T-cell (primary cell): ENCODE measurements at regions not wholly inside any gene's neighbourhood (a gene's known extent, or its start where the extent isn't known, plus 50 kb on each side); places are given as distances from the start of the nearest gene placed in this dataset.

ENCODE experiments used
- ATAC-seq, 4 experiments: fragments of 200-7000 bp in 3 of 4; fragments of 150-1000 bp in 1 of 4; cut with Tn5 transposase; replicated peaks in 1 of 4; 1 replicate in 3 of 4; 2 replicates in 1 of 4; pipeline ENCODE4 v1.10.0; 2021; ENCODE audit warnings: moderate library complexity in 3 of 4, mild to moderate bottlenecking in 2 of 4, moderate number of reproducible peaks in 1 of 4
- CTCF ChIA-PET, 2 donors: fragments of 300-600 bp; sonication (Branson Sonifier 250); formaldehyde crosslinking; loops; one replicate each; lab custom pipeline; 2022; ENCODE audit warnings: antibody characterized with exemption in 2 of 2; lab: Charles Lee
- POLR2A ChIA-PET, 2 donors: fragments of 300-600 bp; sonication (Branson Sonifier 250); formaldehyde crosslinking; loops; one replicate each; lab custom pipeline; 2022; ENCODE audit warnings: antibody characterized with exemption in 2 of 2; lab: Charles Lee
- DNase-seq, 35 experiments: peaks; one replicate each; pipeline versions ENCODE4 v3.0.0 to v3.0.0-alpha.2; 2013 to 2023
- H3K27ac ChIP-seq: one replicate; pipeline ENCODE4 v1.5.1; 2013; ENCODE audit warnings: low read length
- H3K27me3 ChIP-seq, 2 experiments: replicated peaks in 1 of 2; 1 replicate in 1 of 2; 2 replicates in 1 of 2; pipeline versions ENCODE4 v1.6.1 to v1.7.0; 2013; ENCODE audit warnings: low read length in 1 of 2, mixed read lengths in 1 of 2; ENCODE audit not compliant: control insufficient read depth in 2 of 2, insufficient read depth in 2 of 2; ENCODE audit errors: extremely low read depth in 1 of 2
- H3K36me3 ChIP-seq, 2 donors: 1 replicate in 1 of 2; 2 replicates in 1 of 2; pipeline versions ENCODE4 v1.6.1 to v1.7.0; 2013; ENCODE audit warnings: low read length in 1 of 2; ENCODE audit not compliant: control insufficient read depth in 2 of 2, insufficient read depth in 1 of 2; ENCODE audit errors: extremely low read depth in 1 of 2
- H3K4me1 ChIP-seq, 2 experiments: 1 replicate in 1 of 2; 2 replicates in 1 of 2; pipeline versions ENCODE4 v1.6.1 to v1.7.0; 2013; ENCODE audit warnings: low read length in 2 of 2, mixed read lengths in 1 of 2; ENCODE audit not compliant: insufficient read depth in 2 of 2, control insufficient read depth in 1 of 2; ENCODE audit errors: extremely low read depth in 1 of 2
- H3K4me3 ChIP-seq, 2 donors: 1 replicate in 1 of 2; 2 replicates in 1 of 2; pipeline versions ENCODE4 v1.5.1 to v1.7.0; 2013; ENCODE audit warnings: mild to moderate bottlenecking in 2 of 2, low read length in 1 of 2, moderate library complexity in 1 of 2; ENCODE audit not compliant: control insufficient read depth in 1 of 2; ENCODE audit errors: extremely low read depth in 1 of 2
- H3K9me3 ChIP-seq: 2 replicates; pipeline ENCODE4 v1.7.0; 2013
- H3K27ac Mint-ChIP-seq, 2 donors: one replicate each; pipeline ENCODE4 v1.8.0; 2020 to 2021; ENCODE audit warnings: mild to moderate bottlenecking in 2 of 2, mixed read lengths in 2 of 2
- H3K27me3 Mint-ChIP-seq, 2 donors: one replicate each; pipeline ENCODE4 v1.8.0; 2021 to 2022; ENCODE audit warnings: mixed read lengths in 2 of 2
- H3K36me3 Mint-ChIP-seq: one replicate; pipeline ENCODE4 v1.8.0; 2021; ENCODE audit warnings: mixed read lengths
- H3K4me1 Mint-ChIP-seq, 3 donors: one replicate each; pipeline ENCODE4 v1.8.0; 2020 to 2022; ENCODE audit warnings: mixed read lengths in 3 of 3, mild to moderate bottlenecking in 1 of 3
- H3K4me3 Mint-ChIP-seq, 3 donors: one replicate each; pipeline ENCODE4 v1.8.0; 2020 to 2022; ENCODE audit warnings: mild to moderate bottlenecking in 3 of 3, mixed read lengths in 3 of 3, moderate library complexity in 3 of 3
- H3K9me3 Mint-ChIP-seq, 3 donors: one replicate each; pipeline ENCODE4 v1.8.0; 2020 to 2022; ENCODE audit warnings: mixed read lengths in 3 of 3
- WGBS: methylation state at CpG from one replicate; pipeline ENCODE4 v1.1.5; 2013; ENCODE audit warnings: missing lambda C conversion rate; ENCODE audit not compliant: insufficient coverage; 5-methylcytosine and 5-hydroxymethylcytosine counted together

- DNase-seq, result no peak
- Histone ChIP-seq H3K27ac (no peak overlapping the region), H3K4me3 (no peak overlapping the region), H3K36me3 (no peaks in the 10 kb centered on the region), H3K27me3 (peaks cover 0 to 8% of the 10 kb centered on the region in 2 experiments), H3K4me1 (peaks cover 26 to 44% of the 10 kb centered on the region in 2 experiments), H3K9me3 (no peaks in the 10 kb centered on the region)
- ChIA-PET CTCF (no interaction called here), POLR2A (no interaction called here)
- Mint-ChIP-seq H3K4me3 (peak overlapping the region in 1 of 3 donors; percentile 47), H3K36me3 (no peaks in the 10 kb centered on the region), H3K4me1 (peaks cover 36 to 53% (median 46%) of the 10 kb centered on the region in 3 donors), H3K27ac (peak overlapping the region in 1 of 2 donors; percentile 83), H3K9me3 (no peaks in the 10 kb centered on the region), H3K27me3 (peaks cover 0 to 2% of the 10 kb centered on the region in 2 donors)
- WGBS, result 94% methylated on average over 11 of the region's 16 CpGs
- ATAC-seq, result no peak
Observed at GRCh38 chr20:50379991-50380696, 130.0 kb upstream of the PTPN1 start.

GRCh38 chr20:50380697-50381040 lies 129.5 kb upstream of the PTPN1 start:
- Histone ChIP-seq H3K27ac (no peak overlapping the region), H3K27me3 (peaks cover 0 to 8% of the 10 kb centered on the region in 2 experiments), H3K4me3 (no peak overlapping the region), H3K36me3 (no peaks in the 10 kb centered on the region), H3K4me1 (peaks cover 30 to 49% of the 10 kb centered on the region in 2 experiments), H3K9me3 (no peaks in the 10 kb centered on the region)
- no peaks in the 10 kb centered on the region for H3K9me3 Mint-ChIP-seq
- DNase-seq, result no peak
- H3K4me3 Mint-ChIP-seq, result no peak overlapping the region
- ChIA-PET CTCF (no interaction called here), POLR2A (no interaction called here)
- ATAC-seq, result no peak
- H3K27ac Mint-ChIP-seq, result peak overlapping the region in 1 of 2 donors; percentile 83
- H3K4me1 Mint-ChIP-seq, result peaks cover 41 to 58% (median 52%) of the 10 kb centered on the region in 3 donors
- H3K36me3 Mint-ChIP-seq, result no peaks in the 10 kb centered on the region
- 100% methylated on average over 4 of the region's 5 CpGs for WGBS
- no peaks in the 10 kb centered on the region for H3K27me3 Mint-ChIP-seq

- peak overlapping the region; percentile 38 for H3K27ac ChIP-seq
- POLR2A ChIA-PET, result no interaction called here
- H3K27me3 ChIP-seq, result peaks cover 0 to 8% of the 10 kb centered on the region in 2 experiments
- no peak overlapping the region for H3K4me3 ChIP-seq
- CTCF ChIA-PET, result no interaction called here
- Mint-ChIP-seq H3K4me1 (peaks cover 47 to 63% (median 57%) of the 10 kb centered on the region in 3 donors), H3K9me3 (no peaks in the 10 kb centered on the region), H3K36me3 (no peaks in the 10 kb centered on the region), H3K4me3 (peak overlapping the region; percentile 18 to 70 (median 49)), H3K27ac (peak overlapping the region; percentile 67 to 92), H3K27me3 (no peaks in the 10 kb centered on the region)
- 75% methylated on average over 5 of the region's 7 CpGs for WGBS
- DNase-seq (no peak), ATAC-seq (no peak)
- H3K9me3 ChIP-seq, result no peaks in the 10 kb centered on the region
- H3K36me3 ChIP-seq, result no peaks in the 10 kb centered on the region
- peaks cover 36 to 55% of the 10 kb centered on the region in 2 experiments for H3K4me1 ChIP-seq
Observed at GRCh38 chr20:50381075-50381732, 129.0 kb upstream of the PTPN1 start.

- POLR2A ChIA-PET, result no interaction called here
- CTCF ChIA-PET, result no interaction called here
- H3K9me3 ChIP-seq, result no peaks in the 10 kb centered on the region
- no peaks in the 10 kb centered on the region for H3K36me3 Mint-ChIP-seq
- peak overlapping the region; percentile 38 for H3K27ac ChIP-seq
- peak overlapping the region; percentile 49 to 70 (median 70) for H3K4me3 Mint-ChIP-seq
- peaks cover 52 to 66% (median 64%) of the 10 kb centered on the region in 3 donors for H3K4me1 Mint-ChIP-seq
- H3K9me3 Mint-ChIP-seq, result no peaks in the 10 kb centered on the region
- peak in 2 of 4 experiments; percentile 36 to 44 for ATAC-seq
- WGBS, result 63% methylated on average over 5 of the region's 13 CpGs
- H3K36me3 ChIP-seq, result no peaks in the 10 kb centered on the region
- H3K27me3 ChIP-seq, result peaks cover 0 to 5% of the 10 kb centered on the region in 2 experiments
- peaks cover 40 to 59% of the 10 kb centered on the region in 2 experiments for H3K4me1 ChIP-seq
- H3K27me3 Mint-ChIP-seq, result no peaks in the 10 kb centered on the region
- peak in 8 of 35 experiments; percentile 3 to 42 (median 10) for DNase-seq
- H3K27ac Mint-ChIP-seq, result peak overlapping the region; percentile 66 to 92
- H3K4me3 ChIP-seq, result peak overlapping the region in 1 of 2 donors; percentile 11
Observed at GRCh38 chr20:50381771-50382593, 128.2 kb upstream of the PTPN1 start.

GRCh38 chr20:50385733-50386640 lies 124.2 kb upstream of the PTPN1 start:
- Mint-ChIP-seq H3K27ac (peak overlapping the region; percentile 66 to 80), H3K4me1 (peaks cover 63 to 77% (median 65%) of the 10 kb centered on the region in 3 donors), H3K9me3 (no peaks in the 10 kb centered on the region), H3K36me3 (no peaks in the 10 kb centered on the region), H3K27me3 (no peaks in the 10 kb centered on the region), H3K4me3 (peak overlapping the region; percentile 39 to 56 (median 48))
- Histone ChIP-seq H3K27ac (peak overlapping the region; percentile 52), H3K4me1 (peaks cover 60 to 67% of the 10 kb centered on the region in 2 experiments), H3K27me3 (no peaks in the 10 kb centered on the region), H3K4me3 (no peak overlapping the region), H3K36me3 (no peaks in the 10 kb centered on the region), H3K9me3 (no peaks in the 10 kb centered on the region)
- peak; percentile 18 to 91 (median 77) for DNase-seq
- ChIA-PET POLR2A (interaction anchor here (0.6 to 0.7 kb wide), 4 partner anchors 15 to 164 kb away, joined by 3 to 8 read pairs (median 6); no protein-coding TSS in a partner anchor), CTCF (no interaction called here)
- 15% methylated on average over 6 of the region's 22 CpGs for WGBS
- peak; percentile 73 to 86 (median 78) for ATAC-seq
